ENCODE measurements at regions not wholly inside any gene's neighbourhood (a gene's known extent, or its start where the extent isn't known, plus 50 kb on each side); places are given as distances from the start of the nearest gene placed in this dataset.

- TF ChIP-seq NCOR1 (IDR thresholded peaks at IDR 0.05; ENCODE audit: borderline replicate concordance, low read length) (no peak; the same call in 1 of the 2 replicates), MAX (IDR thresholded peaks at IDR 0.05) (no peak), PHF20 (CRISPR knock-in tag; IDR thresholded peaks at IDR 0.05) (no peak), ZFY (CRISPR knock-in tag; IDR thresholded peaks at IDR 0.05) (no peak), RARA (CRISPR knock-in tag; IDR thresholded peaks at IDR 0.05) (peak; percentile 55; the same call in 1 of the 2 replicates), MXI1 (IDR thresholded peaks at IDR 0.05; ENCODE audit: borderline replicate concordance, low read depth, low read length) (no peak), FOXJ3 (CRISPR knock-in tag; IDR thresholded peaks at IDR 0.05; ENCODE audit: borderline replicate concordance) (peak; percentile 39; the same call in 1 of the 2 replicates), MLLT10 (CRISPR knock-in tag; IDR thresholded peaks at IDR 0.05) (no peak), SKI (IDR thresholded peaks at IDR 0.05; ENCODE audit: partially characterized antibody) (peak; percentile 33), ZNF607 (CRISPR knock-in tag; IDR thresholded peaks at IDR 0.05; ENCODE audit: borderline replicate concordance) (no peak), SOX5 (CRISPR knock-in tag; IDR thresholded peaks at IDR 0.05; ENCODE audit: borderline replicate concordance) (no peak), RXRB (CRISPR knock-in tag; IDR thresholded peaks at IDR 0.05; ENCODE audit: borderline replicate concordance) (0 out of 2 replicates have a peak, but pooled peaks have one; percentile 16), CEBPG (CRISPR knock-in tag; IDR thresholded peaks at IDR 0.05) (peak; percentile 80), ZBTB7B (CRISPR knock-in tag; IDR thresholded peaks at IDR 0.05) (no peak), ERF (CRISPR knock-in tag; IDR thresholded peaks at IDR 0.05) (no peak), ARID3A (IDR thresholded peaks at IDR 0.05; ENCODE audit: low read depth, low read length) (peak; percentile 37; the same call in 1 of the 2 replicates), ZNF724P (CRISPR knock-in tag; IDR thresholded peaks at IDR 0.05; ENCODE audit: borderline replicate concordance) (no peak), ZSCAN5A (CRISPR knock-in tag; IDR thresholded peaks at IDR 0.05; ENCODE audit: borderline replicate concordance) (no peak), TIGD3 (CRISPR knock-in tag; IDR thresholded peaks at IDR 0.05; ENCODE audit: borderline replicate concordance) (no peak), ATF4 (CRISPR knock-in tag; IDR thresholded peaks at IDR 0.05) (peak in 1 of 2 experiments; percentile 76; a peak in 2 of 4 replicates), ZNF414 (CRISPR knock-in tag; IDR thresholded peaks at IDR 0.05) (no peak), PAXIP1 (CRISPR knock-in tag; conservative IDR thresholded peaks at IDR 0.05) (peak; percentile 53)
Observed at GRCh38 chr6:114398481-114398880, 55.7 kb upstream of the HS3ST5 start (continued).

Measured in HepG2 (cell line).